Prostate gland (tissue), 2 donors: ENCODE measurements at regions not wholly inside any gene's neighbourhood (a gene's known extent, or its start where the extent isn't known, plus 50 kb on each side); places are given as distances from the start of the nearest gene placed in this dataset.

Experiments used
- DNase-seq: peaks from one replicate; pipeline ENCODE4 v3.0.0-alpha.2; 2019; ENCODE audit warnings: low spot score
- H3K27ac ChIP-seq, 2 donors: fragments of 200-600 bp; sonication (generic); 2 replicates each; pipeline ENCODE4 v1.5.1; 2017 to 2019
- H3K27me3 ChIP-seq: fragments of 200-600 bp; sonication (generic); replicated peaks from 2 replicates; pipeline ENCODE4 v1.5.1; 2019; ENCODE audit not compliant: insufficient read depth
- H3K36me3 ChIP-seq, 2 donors: fragments of 200-600 bp; sonication (generic); 1 replicate in 1 of 2; 2 replicates in 1 of 2; pipeline versions ENCODE4 v1.5.1 to v1.8.1; 2017 to 2019
- H3K4me1 ChIP-seq: fragments of 200-600 bp; sonication (generic); replicated peaks from 2 replicates; pipeline ENCODE4 v1.5.1; 2019
- H3K4me3 ChIP-seq, 2 donors: fragments of 200-600 bp; sonication (generic); 2 replicates each; pipeline ENCODE4 v1.5.1; 2017 to 2019
- H3K9me3 ChIP-seq: fragments of 200-600 bp; sonication (generic); 2 replicates; pipeline ENCODE4 v1.5.1; 2017
- POLR2A ChIP-seq: fragments of 450-650 bp; IDR thresholded peaks from one replicate; pipeline ENCODE4 v1.6.1; 2016; ENCODE audit warnings: antibody characterized with exemption, mild to moderate bottlenecking
- POLR2AphosphoS5 ChIP-seq: sonication (generic); formaldehyde crosslinking; IDR thresholded peaks from one replicate; pipeline ENCODE4 v1.6.1; 2017; ENCODE audit warnings: antibody characterized with exemption
- WGBS: methylation state at CpG from one replicate; pipeline ENCODE4 v1.1.5; 2018; 5-methylcytosine and 5-hydroxymethylcytosine counted together
- intact Hi-C: fragments of 100-400 bp; cut with DNase I; formaldehyde crosslinking; loops from one replicate; pipeline ENCODE4 v1.14.2; 2022
- TF ChIP-seq, protein P1 (sequence below), 4 experiments: fragments of 200-600 bp in 2 of 4; fragments of 450-650 bp in 2 of 4; sonication (generic) in 2 of 4; IDR thresholded peaks; 1 replicate in 3 of 4; 2 replicates in 1 of 4; pipeline ENCODE4 v1.5.1; 2016 to 2019; ENCODE audit warnings: antibody characterized with exemption in 4 of 4, mild to moderate bottlenecking in 2 of 4, moderate library complexity in 2 of 4

DNA sequence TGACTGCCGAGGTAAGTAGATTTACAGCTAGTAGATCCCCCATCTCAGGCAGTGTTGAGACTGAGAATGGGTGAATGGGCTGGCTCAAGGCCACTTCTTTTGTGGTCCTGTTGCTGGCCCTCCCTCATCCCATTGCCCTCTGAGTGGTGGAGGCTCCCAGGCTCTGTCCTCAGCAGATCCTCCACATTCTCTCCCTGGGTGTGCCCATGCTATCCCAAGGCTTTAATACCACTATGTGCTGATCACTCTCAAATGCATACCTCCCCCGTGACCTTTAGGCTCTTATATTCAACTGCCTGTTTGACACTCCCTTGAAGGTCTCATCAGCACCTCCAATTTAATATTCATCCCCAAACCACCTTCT, 271.8 kb downstream of the GLI2 start:
- Histone ChIP-seq H3K4me3 (no peak overlapping the region), H3K36me3 (no peaks in the 10 kb centered on the region), H3K4me1 (no peaks in the 10 kb centered on the region), H3K9me3 (no peaks in the 10 kb centered on the region), H3K27ac (no peak overlapping the region), H3K27me3 (no peaks in the 10 kb centered on the region)
- intact Hi-C loops, result no loop called here
- no peak for DNase-seq
- TF ChIP-seq POLR2AphosphoS5 (no peak), POLR2A (no peak)
- TF ChIP-seq, protein P1, sequence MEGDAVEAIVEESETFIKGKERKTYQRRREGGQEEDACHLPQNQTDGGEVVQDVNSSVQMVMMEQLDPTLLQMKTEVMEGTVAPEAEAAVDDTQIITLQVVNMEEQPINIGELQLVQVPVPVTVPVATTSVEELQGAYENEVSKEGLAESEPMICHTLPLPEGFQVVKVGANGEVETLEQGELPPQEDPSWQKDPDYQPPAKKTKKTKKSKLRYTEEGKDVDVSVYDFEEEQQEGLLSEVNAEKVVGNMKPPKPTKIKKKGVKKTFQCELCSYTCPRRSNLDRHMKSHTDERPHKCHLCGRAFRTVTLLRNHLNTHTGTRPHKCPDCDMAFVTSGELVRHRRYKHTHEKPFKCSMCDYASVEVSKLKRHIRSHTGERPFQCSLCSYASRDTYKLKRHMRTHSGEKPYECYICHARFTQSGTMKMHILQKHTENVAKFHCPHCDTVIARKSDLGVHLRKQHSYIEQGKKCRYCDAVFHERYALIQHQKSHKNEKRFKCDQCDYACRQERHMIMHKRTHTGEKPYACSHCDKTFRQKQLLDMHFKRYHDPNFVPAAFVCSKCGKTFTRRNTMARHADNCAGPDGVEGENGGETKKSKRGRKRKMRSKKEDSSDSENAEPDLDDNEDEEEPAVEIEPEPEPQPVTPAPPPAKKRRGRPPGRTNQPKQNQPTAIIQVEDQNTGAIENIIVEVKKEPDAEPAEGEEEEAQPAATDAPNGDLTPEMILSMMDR (IDR thresholded peaks at IDR 0.05), result no peak
- WGBS, result 100% methylated on average over 2 of the region's 2 CpGs

DNA sequence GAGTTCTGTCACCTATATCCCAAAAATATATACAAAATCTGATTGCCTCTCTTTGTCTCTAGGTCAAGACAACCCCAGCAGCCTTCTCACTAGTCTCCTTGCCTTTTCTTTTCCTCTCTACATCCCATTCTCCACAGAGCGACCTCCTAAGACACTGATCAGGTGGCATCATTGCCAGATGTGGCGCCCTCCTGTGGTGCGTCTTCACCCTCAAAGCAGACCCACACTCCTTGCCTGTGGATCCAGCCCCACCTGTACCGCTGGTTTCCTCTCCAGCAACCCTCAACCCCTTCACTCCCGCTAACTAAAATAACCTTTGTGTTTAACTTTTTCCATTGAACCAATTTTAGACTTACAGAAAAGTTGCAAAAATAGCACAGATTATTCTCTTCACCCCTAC, 273.3 kb downstream of the GLI2 start:
- Histone ChIP-seq H3K9me3 (no peaks in the 10 kb centered on the region), H3K27ac (no peak overlapping the region), H3K4me1 (no peaks in the 10 kb centered on the region), H3K27me3 (no peaks in the 10 kb centered on the region), H3K36me3 (no peaks in the 10 kb centered on the region), H3K4me3 (no peak overlapping the region)
- TF ChIP-seq POLR2AphosphoS5 (no peak), POLR2A (no peak)
- TF ChIP-seq, protein P1 (IDR thresholded peaks at IDR 0.05), result no peak
- intact Hi-C loops, result no loop called here
- DNase-seq, result no peak
- 78% methylated on average over 5 of the region's 5 CpGs for WGBS

DNA sequence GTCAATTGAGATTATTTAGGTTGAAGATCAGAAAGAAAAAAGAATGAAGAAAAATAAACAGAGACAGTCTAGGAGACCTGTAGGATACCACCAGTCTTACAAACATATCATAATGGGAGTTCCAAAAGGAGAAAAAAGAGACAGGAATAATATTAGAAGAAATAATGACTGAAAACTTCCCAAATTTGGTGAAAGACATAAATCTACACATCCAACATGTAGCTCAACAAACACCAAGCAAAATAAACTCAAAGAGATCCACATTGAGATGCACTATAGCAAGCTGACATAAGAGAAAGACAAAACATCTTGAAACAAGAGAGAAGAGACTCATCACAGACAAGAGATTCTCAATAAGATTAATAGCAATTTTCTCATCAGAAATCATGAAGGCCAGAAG, 274.0 kb downstream of the TFCP2L1 start:
- intact Hi-C loops, result no loop called here
- no peaks in the 10 kb centered on the region for H3K36me3 ChIP-seq
- H3K27me3 ChIP-seq, result no peaks in the 10 kb centered on the region
- TF ChIP-seq, protein P1 (IDR thresholded peaks at IDR 0.05), result no peak
- TF ChIP-seq POLR2A (no peak), POLR2AphosphoS5 (no peak)
- H3K27ac ChIP-seq, result no peak overlapping the region
- no peaks in the 10 kb centered on the region for H3K4me1 ChIP-seq
- H3K9me3 ChIP-seq, result no peaks in the 10 kb centered on the region
- H3K4me3 ChIP-seq, result no peak overlapping the region
- DNase-seq, result no peak

DNA sequence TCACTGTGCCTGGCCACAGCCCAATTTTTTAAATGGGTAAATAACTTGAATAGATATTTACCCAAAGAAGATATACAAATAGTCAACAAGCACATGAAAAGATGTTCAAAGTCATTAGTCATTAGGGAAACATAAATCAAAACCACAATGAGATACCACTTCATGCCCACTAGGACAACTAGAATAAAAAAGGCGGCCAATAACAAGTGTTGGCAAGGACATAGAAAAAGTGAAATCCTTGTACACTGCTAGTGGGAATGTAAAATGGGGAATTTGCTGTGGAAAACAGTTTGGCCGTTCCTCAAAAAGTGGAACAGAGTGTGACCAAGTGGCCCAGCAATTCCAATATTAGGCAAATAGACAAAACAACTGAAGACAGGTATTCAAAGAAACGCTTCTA, 270.1 kb downstream of the TFCP2L1 start:
- Histone ChIP-seq H3K27me3 (no peaks in the 10 kb centered on the region), H3K4me1 (no peaks in the 10 kb centered on the region), H3K36me3 (no peaks in the 10 kb centered on the region), H3K9me3 (no peaks in the 10 kb centered on the region), H3K4me3 (no peak overlapping the region), H3K27ac (no peak overlapping the region)
- 97% methylated on average over 3 of the region's 3 CpGs for WGBS
- DNase-seq, result no peak
- intact Hi-C loops, result no loop called here
- TF ChIP-seq, protein P1 (IDR thresholded peaks at IDR 0.05), result no peak
- TF ChIP-seq POLR2A, result no peak
- TF ChIP-seq POLR2AphosphoS5, result no peak

DNA sequence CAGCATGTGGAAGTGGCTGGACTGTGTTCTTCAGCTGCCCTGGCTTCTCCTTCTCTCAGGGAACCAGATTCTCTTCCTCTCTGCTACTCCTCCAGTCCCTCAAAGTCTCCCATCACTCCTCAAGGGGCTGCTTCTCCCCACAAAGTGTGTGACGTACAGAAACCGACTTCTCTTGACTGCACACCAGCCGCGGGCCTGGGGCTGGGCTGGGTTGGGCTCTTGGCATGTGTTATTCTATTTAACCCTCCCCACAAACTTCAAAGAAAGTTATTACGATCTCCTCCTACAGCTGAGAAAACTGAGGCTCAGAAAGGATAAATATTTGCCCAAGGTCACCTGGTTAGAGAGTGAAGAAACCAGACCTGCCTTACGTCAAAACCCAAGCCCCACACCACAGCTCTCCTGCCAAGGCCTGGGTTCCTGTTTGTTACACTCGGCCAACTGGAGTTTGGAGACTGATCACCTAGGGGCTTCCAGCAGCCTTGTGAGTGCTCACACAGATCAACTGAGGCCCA, 269.0 kb downstream of the TFCP2L1 start:
- no peaks in the 10 kb centered on the region for H3K9me3 ChIP-seq
- TF ChIP-seq, protein P1 (IDR thresholded peaks at IDR 0.05), result no peak
- TF ChIP-seq POLR2AphosphoS5, result peak; percentile 30
- no peak overlapping the region for H3K27ac ChIP-seq
- no peaks in the 10 kb centered on the region for H3K36me3 ChIP-seq
- H3K4me1 ChIP-seq, result no peaks in the 10 kb centered on the region
- no peaks in the 10 kb centered on the region for H3K27me3 ChIP-seq
- H3K4me3 ChIP-seq, result no peak overlapping the region
- intact Hi-C loops, result no loop called here
- WGBS, result 47% methylated on average over 7 of the region's 7 CpGs
- DNase-seq, result peak; percentile 28
